Spleen (tissue), 11 donors: ENCODE measurements at regions not wholly inside any gene's neighbourhood (a gene's known extent, or its start where the extent isn't known, plus 50 kb on each side); places are given as distances from the start of the nearest gene placed in this dataset.

Experiments used
- DNase-seq: peaks from one replicate; pipeline ENCODE4 v3.0.0-alpha.2; 2020
- H3K27ac ChIP-seq, 8 donors: fragments of 200-600 bp; sonication (generic) in 7 of 8; 1 replicate in 4 of 8; 2 replicates in 4 of 8; pipeline versions ENCODE4 v1.5.0 to v1.8.0; 2016 to 2021; ENCODE audit warnings: inconsistent platforms in 4 of 8, mild to moderate bottlenecking in 4 of 8, moderate library complexity in 1 of 8
- H3K27me3 ChIP-seq, 7 donors: fragments of 200-600 bp; sonication (generic) in 6 of 7; replicated peaks in 1 of 7; 1 replicate in 4 of 7; 2 replicates in 3 of 7; pipeline versions ENCODE4 v1.5.0 to v1.8.0; 2016 to 2021; ENCODE audit warnings: inconsistent platforms in 3 of 7, mild to moderate bottlenecking in 1 of 7
- H3K36me3 ChIP-seq, 6 donors: fragments of 200-600 bp; sonication (generic) in 5 of 6; 1 replicate in 4 of 6; 2 replicates in 2 of 6; pipeline versions ENCODE4 v1.5.0 to v1.8.0; 2016 to 2021; ENCODE audit warnings: inconsistent platforms in 2 of 6
- H3K4me1 ChIP-seq, 6 donors: fragments of 200-600 bp; sonication (generic) in 5 of 6; 1 replicate in 3 of 6; 2 replicates in 3 of 6; pipeline versions ENCODE4 v1.5.0 to v1.8.0; 2016 to 2021; ENCODE audit warnings: inconsistent platforms in 3 of 6
- H3K4me3 ChIP-seq, 8 donors: fragments of 200-600 bp; sonication (generic) in 7 of 8; 1 replicate in 4 of 8; 2 replicates in 4 of 8; pipeline versions ENCODE4 v1.5.0 to v1.8.0; 2016 to 2021; ENCODE audit warnings: inconsistent platforms in 4 of 8, mild to moderate bottlenecking in 4 of 8, moderate library complexity in 2 of 8
- H3K9me3 ChIP-seq, 8 donors: fragments of 200-600 bp; sonication (generic) in 7 of 8; 1 replicate in 4 of 8; 2 replicates in 4 of 8; pipeline versions ENCODE4 v1.5.0 to v1.8.0; 2016 to 2021; ENCODE audit warnings: inconsistent platforms in 4 of 8
- POLR2A ChIP-seq, 3 donors: fragments of 450-650 bp; IDR thresholded peaks; one replicate each; pipeline ENCODE4 v1.5.1; 2017; ENCODE audit warnings: antibody characterized with exemption in 3 of 3, mild to moderate bottlenecking in 1 of 3
- POLR2AphosphoS5 ChIP-seq, 3 donors: sonication (generic); formaldehyde crosslinking; IDR thresholded peaks; one replicate each; pipeline ENCODE4 v1.5.1; 2017; ENCODE audit warnings: antibody characterized with exemption in 3 of 3
- WGBS, 5 donors: extraction: QIAGEN DNeasy Blood & Tissue Kit in 3 of 5; methylation state at CpG; one replicate each; pipeline versions ENCODE4 v1.1.5 to v1.1.7; 2013 to 2018; 5-methylcytosine and 5-hydroxymethylcytosine counted together
- intact Hi-C: fragments of 100-400 bp; cut with DNase I; formaldehyde crosslinking; loops from one replicate; pipeline ENCODE4 v1.15.0; 2023; ENCODE audit warnings: low total_unique reads
- TF ChIP-seq, protein P1 (sequence below), 11 experiments: fragments of 200-600 bp in 7 of 11; fragments of 450-650 bp in 4 of 11; sonication (generic) in 4 of 11; IDR thresholded peaks in 8 of 11; conservative IDR thresholded peaks in 3 of 11; 1 replicate in 7 of 11; 2 replicates in 4 of 11; pipeline versions ENCODE4 v1.4.0 to v1.8.0; 2016 to 2021; ENCODE audit warnings: antibody characterized with exemption in 11 of 11, inconsistent platforms in 4 of 11, mild to moderate bottlenecking in 1 of 11
- donor health status: healthy with polysubstance abuse.
- donor health status: DM: no; HTN: no; CAD: no; lungs with moderate emphysema.
- donor health status: DM: no; HTN: no; CAD: no.
- donor health status: Bipolar disorder and iron deficiency.
- donor health status: healthy.
- donor health status: DM: no; HTN: no; CAD: no.
- donor health status: DM: yes; HTN: yes; CAD: no.

DNA sequence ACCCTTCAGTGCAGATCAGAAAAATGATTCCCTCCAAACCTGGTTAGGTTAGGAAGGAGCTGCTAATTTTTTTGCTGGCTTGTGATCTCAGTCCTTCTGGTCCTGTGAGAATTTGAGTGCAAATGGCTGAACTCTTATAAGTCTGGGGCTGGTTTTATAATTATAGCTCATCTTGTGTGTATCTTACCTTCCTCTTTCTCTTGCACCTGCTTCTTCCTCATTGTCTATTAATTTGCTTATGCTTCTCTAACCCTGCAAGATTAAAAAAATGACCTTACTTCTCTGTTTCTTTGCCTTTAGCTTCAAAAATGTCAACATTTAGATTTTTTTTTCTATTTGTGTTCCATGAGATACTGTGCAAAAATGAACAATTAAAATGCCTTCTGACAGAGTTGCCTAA, 576.2 kb downstream of the DHX35 start:
- H3K27me3 ChIP-seq, result no peaks in the 10 kb centered on the region
- DNase-seq, result no peak
- no peaks in the 10 kb centered on the region for H3K4me1 ChIP-seq
- no peak overlapping the region for H3K4me3 ChIP-seq
- peak overlapping the region in 7 of 8 donors; percentile 16 to 71 (median 50) for H3K27ac ChIP-seq
- H3K36me3 ChIP-seq, result no peaks in the 10 kb centered on the region
- H3K9me3 ChIP-seq, result no peaks in the 10 kb centered on the region
- TF ChIP-seq POLR2AphosphoS5 (IDR thresholded peaks at IDR 0.05) (no peak), POLR2A (IDR thresholded peaks at IDR 0.05) (no peak)
- TF ChIP-seq, protein P1, sequence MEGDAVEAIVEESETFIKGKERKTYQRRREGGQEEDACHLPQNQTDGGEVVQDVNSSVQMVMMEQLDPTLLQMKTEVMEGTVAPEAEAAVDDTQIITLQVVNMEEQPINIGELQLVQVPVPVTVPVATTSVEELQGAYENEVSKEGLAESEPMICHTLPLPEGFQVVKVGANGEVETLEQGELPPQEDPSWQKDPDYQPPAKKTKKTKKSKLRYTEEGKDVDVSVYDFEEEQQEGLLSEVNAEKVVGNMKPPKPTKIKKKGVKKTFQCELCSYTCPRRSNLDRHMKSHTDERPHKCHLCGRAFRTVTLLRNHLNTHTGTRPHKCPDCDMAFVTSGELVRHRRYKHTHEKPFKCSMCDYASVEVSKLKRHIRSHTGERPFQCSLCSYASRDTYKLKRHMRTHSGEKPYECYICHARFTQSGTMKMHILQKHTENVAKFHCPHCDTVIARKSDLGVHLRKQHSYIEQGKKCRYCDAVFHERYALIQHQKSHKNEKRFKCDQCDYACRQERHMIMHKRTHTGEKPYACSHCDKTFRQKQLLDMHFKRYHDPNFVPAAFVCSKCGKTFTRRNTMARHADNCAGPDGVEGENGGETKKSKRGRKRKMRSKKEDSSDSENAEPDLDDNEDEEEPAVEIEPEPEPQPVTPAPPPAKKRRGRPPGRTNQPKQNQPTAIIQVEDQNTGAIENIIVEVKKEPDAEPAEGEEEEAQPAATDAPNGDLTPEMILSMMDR (IDR thresholded peaks at IDR 0.05 in 8 of 11, conservative IDR thresholded peaks at IDR 0.05 in 3 of 11), result no peak
- intact Hi-C loops, result no loop called here

DNA sequence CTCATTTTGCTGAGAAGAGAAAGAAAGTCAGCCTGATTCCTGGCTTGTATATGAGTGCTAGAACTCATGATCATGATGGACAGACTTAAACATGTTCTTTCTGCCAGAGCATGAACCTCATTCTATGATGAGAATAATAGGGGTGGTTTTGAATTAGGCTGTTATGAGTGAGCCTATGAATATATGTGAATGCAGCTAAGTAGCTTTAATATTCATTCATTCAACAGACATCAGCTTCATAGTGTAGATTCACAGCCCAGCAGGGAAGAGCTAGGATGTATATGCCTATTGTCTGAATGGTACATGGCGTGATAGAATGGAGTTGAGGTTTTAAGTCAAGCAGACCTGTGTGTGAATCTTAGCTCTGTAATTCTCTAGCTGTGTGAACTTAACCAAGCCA, 573.2 kb downstream of the DHX35 start:
- H3K4me3 ChIP-seq, result no peak overlapping the region
- intact Hi-C loops, result no loop called here
- H3K36me3 ChIP-seq, result no peaks in the 10 kb centered on the region
- no peak for DNase-seq
- no peak overlapping the region for H3K27ac ChIP-seq
- H3K4me1 ChIP-seq, result no peaks in the 10 kb centered on the region
- TF ChIP-seq POLR2A (IDR thresholded peaks at IDR 0.05), result no peak
- TF ChIP-seq, protein P1 (IDR thresholded peaks at IDR 0.05 in 8 of 11, conservative IDR thresholded peaks at IDR 0.05 in 3 of 11), result no peak
- TF ChIP-seq POLR2AphosphoS5 (IDR thresholded peaks at IDR 0.05), result no peak
- H3K9me3 ChIP-seq, result no peaks in the 10 kb centered on the region
- WGBS, 5 donors, result 90 to 100% (median 94%) methylated on average over 1 of the region's 1 CpG
- H3K27me3 ChIP-seq, result no peaks in the 10 kb centered on the region

DNA sequence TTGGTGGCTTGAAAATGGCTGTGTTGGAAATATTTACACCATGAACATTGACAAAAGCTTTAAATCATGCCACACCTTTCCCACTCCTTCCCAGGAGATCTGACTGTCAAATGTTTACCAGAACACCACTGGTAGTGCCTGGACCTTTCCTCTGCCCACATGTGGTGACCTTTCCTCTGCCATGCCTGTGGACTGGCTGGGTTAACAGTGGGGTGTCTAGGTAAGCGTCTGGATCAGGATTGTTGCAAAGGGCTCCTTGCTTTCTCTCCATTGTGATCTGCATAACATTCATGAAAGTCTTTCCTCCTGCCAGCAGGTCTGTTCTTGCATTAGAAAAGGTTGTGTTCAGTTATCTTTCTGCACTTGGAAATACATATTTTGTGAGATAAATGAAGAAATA, 572.7 kb downstream of the DHX35 start:
- WGBS, 5 donors, result 76 to 90% (median 82%) methylated on average over 1 of the region's 1 CpG

DNA sequence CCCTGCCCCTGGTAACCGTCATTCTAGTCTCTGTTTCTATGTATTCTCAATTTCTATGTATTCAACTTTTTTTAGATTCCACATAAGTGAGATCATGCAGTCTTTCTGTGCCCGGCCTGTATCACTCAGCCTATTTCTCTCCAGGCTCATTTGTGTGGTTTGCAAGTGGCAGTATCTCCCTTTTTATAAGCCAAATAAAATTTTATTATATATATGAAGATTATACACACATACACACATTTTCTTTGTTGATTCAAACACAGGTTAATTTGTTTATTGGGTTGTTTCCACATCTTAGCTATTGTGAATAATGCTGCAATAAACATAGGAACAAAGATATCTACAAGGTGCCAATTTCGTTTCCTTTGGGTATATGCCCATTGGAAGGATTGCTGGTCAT, 571.7 kb downstream of the DHX35 start:
- Histone ChIP-seq H3K9me3 (no peaks in the 10 kb centered on the region), H3K4me1 (no peaks in the 10 kb centered on the region), H3K4me3 (no peak overlapping the region), H3K27me3 (no peaks in the 10 kb centered on the region), H3K36me3 (no peaks in the 10 kb centered on the region), H3K27ac (no peak overlapping the region)
- TF ChIP-seq, protein P1 (IDR thresholded peaks at IDR 0.05 in 8 of 11, conservative IDR thresholded peaks at IDR 0.05 in 3 of 11), result no peak
- TF ChIP-seq POLR2A (IDR thresholded peaks at IDR 0.05), result no peak
- TF ChIP-seq POLR2AphosphoS5 (IDR thresholded peaks at IDR 0.05), result no peak
- intact Hi-C loops, result no loop called here
- WGBS, 5 donors, result 75 to 90% (median 81%) methylated on average over 3 of the region's 3 CpGs
- DNase-seq, result no peak

More for the DNA sequence above, 572.7 kb downstream of the DHX35 start:
- Histone ChIP-seq H3K4me1 (no peaks in the 10 kb centered on the region), H3K27ac (no peak overlapping the region), H3K4me3 (no peak overlapping the region), H3K9me3 (no peaks in the 10 kb centered on the region), H3K36me3 (no peaks in the 10 kb centered on the region), H3K27me3 (no peaks in the 10 kb centered on the region)
- TF ChIP-seq POLR2A (IDR thresholded peaks at IDR 0.05) (no peak), POLR2AphosphoS5 (IDR thresholded peaks at IDR 0.05) (no peak)
- TF ChIP-seq, protein P1 (IDR thresholded peaks at IDR 0.05 in 8 of 11, conservative IDR thresholded peaks at IDR 0.05 in 3 of 11), result no peak
- intact Hi-C loops, result no loop called here
- no peak for DNase-seq
